Neural progenitor cell (in vitro differentiated cells): ENCODE measurements at regions not wholly inside any gene's neighbourhood (a gene's known extent, or its start where the extent isn't known, plus 50 kb on each side); places are given as distances from the start of the nearest gene placed in this dataset.

Experiments
- CTCF ChIP-seq: fragments of 200-600 bp; sonication (generic); IDR thresholded peaks from 2 replicates; pipeline ENCODE4 v1.5.1; 2017; ENCODE audit warnings: antibody characterized with exemption, mild to moderate bottlenecking
- EZH2 ChIP-seq: fragments of 200-600 bp; sonication (generic); IDR thresholded peaks from 2 replicates; pipeline ENCODE4 v1.6.1; 2017; ENCODE audit warnings: antibody characterized with exemption, mild to moderate bottlenecking, moderate library complexity
- EZH2phosphoT487 ChIP-seq: fragments of 200-600 bp; sonication (generic); IDR thresholded peaks from 2 replicates; pipeline ENCODE4 v1.6.1; 2017; ENCODE audit warnings: antibody characterized with exemption

GRCh38 chr11:39425226-39425625 lies 2034.2 kb downstream of the LRRC4C start:
- no peak for TF ChIP-seq CTCF
- TF ChIP-seq EZH2: no peak
- no peak for TF ChIP-seq EZH2phosphoT487
